ENCODE measurements at regions not wholly inside any gene's neighbourhood (a gene's known extent, or its start where the extent isn't known, plus 50 kb on each side); places are given as distances from the start of the nearest gene placed in this dataset.

DNA sequence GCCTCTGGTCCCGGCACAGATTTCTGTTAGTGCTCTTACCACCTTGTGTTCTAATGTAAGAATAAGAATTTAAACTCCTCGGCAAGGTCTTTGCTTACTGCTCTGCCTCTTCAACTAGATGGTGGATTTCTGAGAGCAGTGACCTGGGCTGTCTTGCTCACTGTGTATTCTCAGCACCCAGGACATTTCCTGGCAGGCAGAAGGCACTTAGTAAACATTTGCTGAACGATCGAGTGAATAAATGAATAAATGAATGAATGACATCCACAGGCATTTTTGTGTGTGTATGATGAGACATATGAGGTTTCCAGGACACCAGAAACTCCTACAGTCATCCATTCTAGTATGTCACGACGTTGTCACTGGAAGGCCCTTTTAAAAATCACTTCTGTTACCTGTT, 143.2 kb downstream of the BOD1 start:
- no peaks in the 10 kb centered on the region for H3K36me3 Mint-ChIP-seq (ENCODE audit: unreplicated experiment)
- no peaks in the 10 kb centered on the region for H3K27me3 Mint-ChIP-seq (ENCODE audit: unreplicated experiment)
- H3K27ac Mint-ChIP-seq (ENCODE audit: unreplicated experiment): peak overlapping the region; percentile 94
- H3K4me3 Mint-ChIP-seq (ENCODE audit: unreplicated experiment): peak overlapping the region; percentile 36
- no peak for DNase-seq (ENCODE audit: extremely low spot score, unreplicated experiment)
- H3K9me3 Mint-ChIP-seq (ENCODE audit: unreplicated experiment): no peaks in the 10 kb centered on the region
- TF ChIP-seq, protein P1, sequence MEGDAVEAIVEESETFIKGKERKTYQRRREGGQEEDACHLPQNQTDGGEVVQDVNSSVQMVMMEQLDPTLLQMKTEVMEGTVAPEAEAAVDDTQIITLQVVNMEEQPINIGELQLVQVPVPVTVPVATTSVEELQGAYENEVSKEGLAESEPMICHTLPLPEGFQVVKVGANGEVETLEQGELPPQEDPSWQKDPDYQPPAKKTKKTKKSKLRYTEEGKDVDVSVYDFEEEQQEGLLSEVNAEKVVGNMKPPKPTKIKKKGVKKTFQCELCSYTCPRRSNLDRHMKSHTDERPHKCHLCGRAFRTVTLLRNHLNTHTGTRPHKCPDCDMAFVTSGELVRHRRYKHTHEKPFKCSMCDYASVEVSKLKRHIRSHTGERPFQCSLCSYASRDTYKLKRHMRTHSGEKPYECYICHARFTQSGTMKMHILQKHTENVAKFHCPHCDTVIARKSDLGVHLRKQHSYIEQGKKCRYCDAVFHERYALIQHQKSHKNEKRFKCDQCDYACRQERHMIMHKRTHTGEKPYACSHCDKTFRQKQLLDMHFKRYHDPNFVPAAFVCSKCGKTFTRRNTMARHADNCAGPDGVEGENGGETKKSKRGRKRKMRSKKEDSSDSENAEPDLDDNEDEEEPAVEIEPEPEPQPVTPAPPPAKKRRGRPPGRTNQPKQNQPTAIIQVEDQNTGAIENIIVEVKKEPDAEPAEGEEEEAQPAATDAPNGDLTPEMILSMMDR (IDR thresholded peaks at IDR 0.05): no peak
- H3K4me1 Mint-ChIP-seq (ENCODE audit: unreplicated experiment): peaks cover 84% of the 10 kb centered on the region

DNA sequence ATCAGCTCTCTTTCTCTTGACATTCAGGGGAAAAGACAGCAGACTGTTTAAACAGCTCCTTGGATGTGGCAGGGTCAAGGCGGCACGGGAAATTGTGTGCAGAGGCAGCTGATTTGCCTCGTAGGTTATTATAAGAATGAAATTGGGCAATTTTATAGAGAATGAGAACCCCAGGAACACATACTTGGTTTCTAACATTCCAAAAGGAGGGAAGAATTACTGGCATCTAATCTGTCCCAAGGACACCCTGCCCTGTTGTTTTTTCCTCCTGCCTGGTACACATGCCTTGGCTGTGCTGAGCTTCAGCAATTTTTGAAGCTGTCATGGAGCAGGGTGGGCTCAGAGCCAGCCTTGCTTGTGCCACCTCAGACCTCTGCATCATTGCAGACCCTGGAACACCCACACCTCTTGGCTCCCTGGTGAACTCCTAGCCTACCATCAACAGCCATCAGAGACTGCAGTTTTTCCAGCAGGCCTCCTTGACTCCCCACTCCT, 143.6 kb downstream of the BOD1 start:
- H3K36me3 Mint-ChIP-seq (ENCODE audit: unreplicated experiment): no peaks in the 10 kb centered on the region
- DNase-seq (ENCODE audit: extremely low spot score, unreplicated experiment): no peak

DNA sequence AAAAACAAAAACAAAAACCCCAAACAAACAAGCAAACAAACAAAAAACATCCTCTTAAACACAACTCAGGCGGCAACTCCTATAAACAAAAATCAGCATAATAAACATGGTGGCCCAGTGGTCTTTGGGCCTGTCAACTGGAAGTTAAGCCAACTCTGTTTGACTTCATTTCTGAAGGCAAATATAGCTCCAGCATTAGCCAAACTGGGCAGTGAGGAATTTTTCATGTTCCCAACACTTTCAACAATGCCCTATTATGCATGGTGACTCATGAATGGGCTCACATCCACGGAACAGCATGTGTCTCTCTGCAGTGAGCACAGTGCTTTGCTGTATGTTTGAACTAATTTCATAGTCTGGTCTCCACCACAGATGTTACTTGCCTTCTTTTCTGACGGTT, 143.9 kb upstream of the STC2 start:
- Mint-ChIP-seq H3K4me3 (ENCODE audit: unreplicated experiment) (peak overlapping the region; percentile 36), H3K27ac (ENCODE audit: unreplicated experiment) (peak overlapping the region; percentile 94)
- no peak for DNase-seq (ENCODE audit: extremely low spot score, unreplicated experiment)

More for the DNA sequence above, 143.6 kb downstream of the BOD1 start:
- TF ChIP-seq, protein P1 (IDR thresholded peaks at IDR 0.05): no peak
- Mint-ChIP-seq H3K9me3 (ENCODE audit: unreplicated experiment) (no peaks in the 10 kb centered on the region), H3K27ac (ENCODE audit: unreplicated experiment) (peak overlapping the region; percentile 94), H3K4me3 (ENCODE audit: unreplicated experiment) (peak overlapping the region; percentile 36), H3K4me1 (ENCODE audit: unreplicated experiment) (peaks cover 79% of the 10 kb centered on the region), H3K27me3 (ENCODE audit: unreplicated experiment) (no peaks in the 10 kb centered on the region)

DNA sequence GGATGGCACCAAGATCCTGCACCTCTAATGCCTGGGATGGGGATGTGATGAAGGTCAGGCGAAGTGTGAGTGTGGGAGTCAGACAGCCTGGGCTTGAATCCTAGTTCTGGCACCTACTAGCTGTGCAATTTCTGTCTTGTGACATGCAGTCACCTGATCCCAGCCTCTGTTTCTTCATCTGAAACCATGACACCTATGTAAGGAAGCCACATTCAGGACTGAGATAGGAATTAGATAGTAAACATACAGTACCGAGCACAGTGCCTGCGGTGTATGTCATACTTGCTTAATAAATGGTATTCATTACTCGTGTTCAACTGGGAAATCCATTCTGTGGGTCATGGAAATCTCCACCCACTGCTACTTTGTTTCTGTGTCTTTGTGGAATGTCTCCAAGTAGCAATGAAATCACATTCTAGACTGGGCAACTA, 140.6 kb upstream of the STC2 start:
- Mint-ChIP-seq H3K27ac (ENCODE audit: unreplicated experiment) (peak overlapping the region; percentile 74), H3K27me3 (ENCODE audit: unreplicated experiment) (no peaks in the 10 kb centered on the region), H3K36me3 (ENCODE audit: unreplicated experiment) (peaks cover 1% of the 10 kb centered on the region), H3K4me1 (ENCODE audit: unreplicated experiment) (peaks cover 47% of the 10 kb centered on the region), H3K9me3 (ENCODE audit: unreplicated experiment) (no peaks in the 10 kb centered on the region), H3K4me3 (ENCODE audit: unreplicated experiment) (no peak overlapping the region)
- TF ChIP-seq, protein P1 (IDR thresholded peaks at IDR 0.05): no peak
- DNase-seq (ENCODE audit: extremely low spot score, unreplicated experiment): no peak

More for the DNA sequence above, 143.9 kb upstream of the STC2 start:
- H3K9me3 Mint-ChIP-seq (ENCODE audit: unreplicated experiment): no peaks in the 10 kb centered on the region
- H3K36me3 Mint-ChIP-seq (ENCODE audit: unreplicated experiment): no peaks in the 10 kb centered on the region
- TF ChIP-seq, protein P1 (IDR thresholded peaks at IDR 0.05): no peak
- H3K27me3 Mint-ChIP-seq (ENCODE audit: unreplicated experiment): no peaks in the 10 kb centered on the region
- peaks cover 73% of the 10 kb centered on the region for H3K4me1 Mint-ChIP-seq (ENCODE audit: unreplicated experiment)

DNA sequence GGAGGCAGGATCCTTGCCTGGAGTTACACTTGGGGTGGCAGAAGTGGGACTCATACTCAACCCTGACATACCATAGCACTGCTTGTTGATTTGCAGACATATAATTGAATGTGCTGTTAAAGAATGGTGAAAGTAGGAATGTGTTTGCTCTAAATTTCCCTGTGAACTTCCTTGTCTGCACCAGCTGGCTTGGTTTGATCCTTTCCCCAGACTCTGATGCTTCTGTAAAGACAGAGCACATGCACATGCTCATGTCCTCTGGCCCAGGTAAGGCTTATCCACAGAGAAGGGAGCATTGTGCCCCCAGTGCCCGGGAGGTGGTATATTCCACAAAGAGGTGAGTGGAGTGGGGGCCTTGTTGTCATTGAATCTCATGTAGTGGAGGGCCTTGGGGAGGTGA, 138.0 kb upstream of the STC2 start:
- H3K4me1 Mint-ChIP-seq (ENCODE audit: unreplicated experiment): peaks cover 31% of the 10 kb centered on the region
- TF ChIP-seq, protein P1 (IDR thresholded peaks at IDR 0.05): no peak

More for the DNA sequence above, 138.0 kb upstream of the STC2 start:
- H3K27me3 Mint-ChIP-seq (ENCODE audit: unreplicated experiment): no peaks in the 10 kb centered on the region
- H3K9me3 Mint-ChIP-seq (ENCODE audit: unreplicated experiment): no peaks in the 10 kb centered on the region
- H3K27ac Mint-ChIP-seq (ENCODE audit: unreplicated experiment): no peak overlapping the region
- H3K4me3 Mint-ChIP-seq (ENCODE audit: unreplicated experiment): no peak overlapping the region
- DNase-seq (ENCODE audit: extremely low spot score, unreplicated experiment): no peak
- peaks cover 1% of the 10 kb centered on the region for H3K36me3 Mint-ChIP-seq (ENCODE audit: unreplicated experiment)
